ENCODE measurements at regions not wholly inside any gene's neighbourhood (a gene's known extent, or its start where the extent isn't known, plus 50 kb on each side); places are given as distances from the start of the nearest gene placed in this dataset.

- Histone ChIP-seq H3K4me3 (ENCODE audit: low read depth, low read length) (no peak overlapping the region), H3K27ac (ENCODE audit: low read depth, low read length) (no peak overlapping the region), H3K4me1 (ENCODE audit: control insufficient read depth, insufficient read depth, low read length, unreplicated experiment) (peaks cover 7% of the 10 kb centered on the region), H3K27me3 (ENCODE audit: insufficient read depth, low read length) (no peaks in the 10 kb centered on the region), H2AFZ (ENCODE audit: low read length, unreplicated experiment) (no peak overlapping the region), H3K36me3 (ENCODE audit: insufficient read depth, low read length) (no peaks in the 10 kb centered on the region), H3K79me2 (ENCODE audit: control insufficient read depth, insufficient read depth, low read length, unreplicated experiment) (no peaks in the 10 kb centered on the region)
Observed at GRCh38 chr4:159017323-159018026, 85.4 kb upstream of the RAPGEF2 start.

GRCh38 chr4:159018062-159018629 is 84.7 kb upstream of the RAPGEF2 start:
- no peaks in the 10 kb centered on the region for H3K36me3 ChIP-seq (ENCODE audit: insufficient read depth, low read length)
- no peaks in the 10 kb centered on the region for H3K27me3 ChIP-seq (ENCODE audit: insufficient read depth, low read length)
- H3K4me1 ChIP-seq (ENCODE audit: control insufficient read depth, insufficient read depth, low read length, unreplicated experiment): peaks cover 1% of the 10 kb centered on the region
- H2AFZ ChIP-seq (ENCODE audit: low read length, unreplicated experiment): no peak overlapping the region
- H3K79me2 ChIP-seq (ENCODE audit: control insufficient read depth, insufficient read depth, low read length, unreplicated experiment): no peaks in the 10 kb centered on the region
- no peak overlapping the region for H3K4me3 ChIP-seq (ENCODE audit: low read depth, low read length)
- no peak overlapping the region for H3K27ac ChIP-seq (ENCODE audit: low read depth, low read length)

- Histone ChIP-seq H3K27ac (ENCODE audit: low read depth, low read length) (no peak overlapping the region), H3K4me1 (ENCODE audit: control insufficient read depth, insufficient read depth, low read length, unreplicated experiment) (no peaks in the 10 kb centered on the region), H3K4me3 (ENCODE audit: low read depth, low read length) (no peak overlapping the region), H2AFZ (ENCODE audit: low read length, unreplicated experiment) (no peak overlapping the region), H3K27me3 (ENCODE audit: insufficient read depth, low read length) (no peaks in the 10 kb centered on the region), H3K79me2 (ENCODE audit: control insufficient read depth, insufficient read depth, low read length, unreplicated experiment) (no peaks in the 10 kb centered on the region), H3K36me3 (ENCODE audit: insufficient read depth, low read length) (no peaks in the 10 kb centered on the region)
Observed at GRCh38 chr4:159019356-159019755, 83.5 kb upstream of the RAPGEF2 start.

- H3K79me2 ChIP-seq (ENCODE audit: control insufficient read depth, insufficient read depth, low read length, unreplicated experiment): no peaks in the 10 kb centered on the region
- H3K36me3 ChIP-seq (ENCODE audit: insufficient read depth, low read length): no peaks in the 10 kb centered on the region
- H3K27ac ChIP-seq (ENCODE audit: low read depth, low read length): no peak overlapping the region
- no peaks in the 10 kb centered on the region for H3K27me3 ChIP-seq (ENCODE audit: insufficient read depth, low read length)
- no peaks in the 10 kb centered on the region for H3K4me1 ChIP-seq (ENCODE audit: control insufficient read depth, insufficient read depth, low read length, unreplicated experiment)
- no peak overlapping the region for H3K4me3 ChIP-seq (ENCODE audit: low read depth, low read length)
- H2AFZ ChIP-seq (ENCODE audit: low read length, unreplicated experiment): no peak overlapping the region
Observed at GRCh38 chr4:159021597-159022385, 81.1 kb upstream of the RAPGEF2 start.

GRCh38 chr4:159023741-159024140 is 79.1 kb upstream of the RAPGEF2 start:
- no peak overlapping the region for H3K4me3 ChIP-seq (ENCODE audit: low read depth, low read length)
- H2AFZ ChIP-seq (ENCODE audit: low read length, unreplicated experiment): no peak overlapping the region
- no peaks in the 10 kb centered on the region for H3K79me2 ChIP-seq (ENCODE audit: control insufficient read depth, insufficient read depth, low read length, unreplicated experiment)
- H3K27ac ChIP-seq (ENCODE audit: low read depth, low read length): no peak overlapping the region
- H3K27me3 ChIP-seq (ENCODE audit: insufficient read depth, low read length): no peaks in the 10 kb centered on the region
- peaks cover 6% of the 10 kb centered on the region for H3K4me1 ChIP-seq (ENCODE audit: control insufficient read depth, insufficient read depth, low read length, unreplicated experiment)
- no peaks in the 10 kb centered on the region for H3K36me3 ChIP-seq (ENCODE audit: insufficient read depth, low read length)

GRCh38 chr4:159024266-159024665 is 78.6 kb upstream of the RAPGEF2 start:
- Histone ChIP-seq H3K79me2 (ENCODE audit: control insufficient read depth, insufficient read depth, low read length, unreplicated experiment) (no peaks in the 10 kb centered on the region), H3K27ac (ENCODE audit: low read depth, low read length) (no peak overlapping the region), H3K36me3 (ENCODE audit: insufficient read depth, low read length) (no peaks in the 10 kb centered on the region), H3K4me1 (ENCODE audit: control insufficient read depth, insufficient read depth, low read length, unreplicated experiment) (peaks cover 6% of the 10 kb centered on the region), H3K4me3 (ENCODE audit: low read depth, low read length) (no peak overlapping the region), H2AFZ (ENCODE audit: low read length, unreplicated experiment) (no peak overlapping the region), H3K27me3 (ENCODE audit: insufficient read depth, low read length) (no peaks in the 10 kb centered on the region)

GRCh38 chr4:159024828-159025227 is 78.1 kb upstream of the RAPGEF2 start:
- Histone ChIP-seq H3K27ac (ENCODE audit: low read depth, low read length) (no peak overlapping the region), H2AFZ (ENCODE audit: low read length, unreplicated experiment) (no peak overlapping the region)

GRCh38 chr4:159026329-159026728 is 76.5 kb upstream of the RAPGEF2 start:
- Histone ChIP-seq H3K27ac (ENCODE audit: low read depth, low read length) (no peak overlapping the region), H3K4me3 (ENCODE audit: low read depth, low read length) (no peak overlapping the region), H2AFZ (ENCODE audit: low read length, unreplicated experiment) (no peak overlapping the region), H3K4me1 (ENCODE audit: control insufficient read depth, insufficient read depth, low read length, unreplicated experiment) (peaks cover 10% of the 10 kb centered on the region), H3K79me2 (ENCODE audit: control insufficient read depth, insufficient read depth, low read length, unreplicated experiment) (no peaks in the 10 kb centered on the region), H3K36me3 (ENCODE audit: insufficient read depth, low read length) (no peaks in the 10 kb centered on the region), H3K27me3 (ENCODE audit: insufficient read depth, low read length) (no peaks in the 10 kb centered on the region)

More at GRCh38 chr4:159024828-159025227, 78.1 kb upstream of the RAPGEF2 start:
- Histone ChIP-seq H3K79me2 (ENCODE audit: control insufficient read depth, insufficient read depth, low read length, unreplicated experiment) (no peaks in the 10 kb centered on the region), H3K27me3 (ENCODE audit: insufficient read depth, low read length) (no peaks in the 10 kb centered on the region), H3K36me3 (ENCODE audit: insufficient read depth, low read length) (no peaks in the 10 kb centered on the region), H3K4me1 (ENCODE audit: control insufficient read depth, insufficient read depth, low read length, unreplicated experiment) (peaks cover 10% of the 10 kb centered on the region), H3K4me3 (ENCODE audit: low read depth, low read length) (no peak overlapping the region)

GRCh38 chr4:159027535-159027934 is 75.3 kb upstream of the RAPGEF2 start:
- H2AFZ ChIP-seq (ENCODE audit: low read length, unreplicated experiment): no peak overlapping the region
- peaks cover 10% of the 10 kb centered on the region for H3K4me1 ChIP-seq (ENCODE audit: control insufficient read depth, insufficient read depth, low read length, unreplicated experiment)
- H3K4me3 ChIP-seq (ENCODE audit: low read depth, low read length): no peak overlapping the region
- no peaks in the 10 kb centered on the region for H3K79me2 ChIP-seq (ENCODE audit: control insufficient read depth, insufficient read depth, low read length, unreplicated experiment)
- H3K36me3 ChIP-seq (ENCODE audit: insufficient read depth, low read length): no peaks in the 10 kb centered on the region
- no peaks in the 10 kb centered on the region for H3K27me3 ChIP-seq (ENCODE audit: insufficient read depth, low read length)
- H3K27ac ChIP-seq (ENCODE audit: low read depth, low read length): no peak overlapping the region

GRCh38 chr4:159029481-159029880 is 73.4 kb upstream of the RAPGEF2 start:
- peaks cover 10% of the 10 kb centered on the region for H3K4me1 ChIP-seq (ENCODE audit: control insufficient read depth, insufficient read depth, low read length, unreplicated experiment)
- H2AFZ ChIP-seq (ENCODE audit: low read length, unreplicated experiment): peak overlapping the region; percentile 32

More at GRCh38 chr4:159029481-159029880, 73.4 kb upstream of the RAPGEF2 start:
- Histone ChIP-seq H3K36me3 (ENCODE audit: insufficient read depth, low read length) (no peaks in the 10 kb centered on the region), H3K4me3 (ENCODE audit: low read depth, low read length) (no peak overlapping the region), H3K27me3 (ENCODE audit: insufficient read depth, low read length) (no peaks in the 10 kb centered on the region), H3K27ac (ENCODE audit: low read depth, low read length) (no peak overlapping the region), H3K79me2 (ENCODE audit: control insufficient read depth, insufficient read depth, low read length, unreplicated experiment) (no peaks in the 10 kb centered on the region)

Measured in ACC112 (cell line).